DOHH2 (cell line): ENCODE measurements at regions not wholly inside any gene's neighbourhood (a gene's known extent, or its start where the extent isn't known, plus 50 kb on each side); places are given as distances from the start of the nearest gene placed in this dataset.

Experiments
- H3F3A ChIP-seq: fragments of 200-600 bp; sonication (generic), shearing (Covaris generic); 2 replicates; pipeline ENCODE4 v1.6.0; 2016; ENCODE audit warnings: antibody characterized with exemption, mild to moderate bottlenecking; ENCODE audit not compliant: control insufficient read depth, insufficient read depth
- H3K27ac ChIP-seq: fragments of 200-600 bp; sonication (generic); 2 replicates; pipeline ENCODE4 v1.5.1; 2014; ENCODE audit warnings: low read depth, mild to moderate bottlenecking, low read length, moderate library complexity
- H3K27me3 ChIP-seq: fragments of 200-600 bp; sonication (generic); 2 replicates; pipeline ENCODE4 v1.6.1; 2014; ENCODE audit warnings: mild to moderate bottlenecking, low read length, mixed read lengths; ENCODE audit not compliant: control insufficient read depth
- H3K36me3 ChIP-seq: fragments of 200-600 bp; sonication (generic); 2 replicates; pipeline ENCODE4 v1.6.1; 2014; ENCODE audit warnings: mild to moderate bottlenecking, low read length, moderate library complexity, mixed read lengths; ENCODE audit not compliant: control insufficient read depth
- H3K4me1 ChIP-seq: fragments of 200-600 bp; sonication (generic); 2 replicates; pipeline ENCODE4 v1.6.1; 2014; ENCODE audit warnings: mild to moderate bottlenecking, low read length, mixed read lengths; ENCODE audit not compliant: control insufficient read depth
- H3K4me2 ChIP-seq: fragments of 200-600 bp; sonication (generic); 2 replicates; pipeline ENCODE4 v1.6.0; 2014; ENCODE audit warnings: mild to moderate bottlenecking, low read length, moderate library complexity
- H3K4me3 ChIP-seq: fragments of 200-600 bp; sonication (generic); 2 replicates; pipeline ENCODE4 v1.5.1; 2014; ENCODE audit warnings: mild to moderate bottlenecking, low read length, mixed read lengths
- H3K79me2 ChIP-seq: fragments of 200-600 bp; sonication (generic); 2 replicates; pipeline ENCODE4 v1.6.1; 2014; ENCODE audit warnings: mild to moderate bottlenecking, low read length, mixed read lengths; ENCODE audit not compliant: control insufficient read depth
- H3K9me2 ChIP-seq: fragments of 200-600 bp; sonication (generic); replicated peaks from 2 replicates; pipeline ENCODE4 v1.6.1; 2014; ENCODE audit warnings: mild to moderate bottlenecking, low read length, mixed read lengths; ENCODE audit not compliant: control insufficient read depth
- H3K9me3 ChIP-seq: fragments of 200-600 bp; sonication (generic); 2 replicates; pipeline ENCODE4 v1.6.1; 2014; ENCODE audit warnings: antibody characterized with exemption, low read length, mixed read lengths; ENCODE audit not compliant: control insufficient read depth, insufficient read depth
- H4K20me1 ChIP-seq: fragments of 200-600 bp; sonication (generic); 2 replicates; pipeline ENCODE4 v1.6.0; 2014; ENCODE audit warnings: low read depth, mild to moderate bottlenecking, antibody characterized with exemption, low read length, moderate library complexity; ENCODE audit not compliant: control insufficient read depth, insufficient read depth
- EZH2phosphoT487 ChIP-seq: fragments of 200-600 bp; sonication (generic); IDR thresholded peaks from 2 replicates; pipeline ENCODE4 v1.6.1; 2017; ENCODE audit warnings: borderline replicate concordance, mild to moderate bottlenecking, antibody characterized with exemption, low read length, moderate library complexity, mixed read lengths
- TF ChIP-seq, protein P1 (sequence below): fragments of 200-600 bp; sonication (generic); IDR thresholded peaks from one replicate; pipeline ENCODE4 v1.5.1; 2014; ENCODE audit warnings: antibody characterized with exemption, mild to moderate bottlenecking, low read depth, low read length; ENCODE audit not compliant: poor library complexity, severe bottlenecking

DNA sequence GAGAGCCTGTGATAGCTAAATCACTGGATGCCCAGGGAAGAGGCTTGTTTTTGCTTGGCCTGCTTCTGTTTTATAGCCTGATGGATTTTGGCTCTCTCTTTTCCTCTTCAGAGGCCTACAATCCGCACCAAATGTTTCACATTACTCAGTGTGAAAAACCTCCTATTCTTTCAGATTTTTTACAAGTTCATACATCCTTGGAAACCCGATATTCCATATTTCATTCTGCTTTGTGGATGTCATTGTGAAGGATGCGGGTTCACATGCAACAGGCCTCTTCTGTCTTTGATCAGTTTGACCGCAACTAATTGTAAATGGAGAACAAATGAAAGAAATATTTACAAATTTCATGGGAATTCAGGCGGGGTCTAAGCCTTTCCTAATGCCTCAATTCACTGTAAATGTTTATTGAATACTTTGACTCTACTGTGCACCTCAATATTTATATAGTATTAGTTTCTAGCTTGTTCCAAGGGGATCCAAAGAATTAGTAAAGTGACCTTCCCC lies 269.9 kb downstream of the DMRT2 start:
- Histone ChIP-seq H3K27ac (no peak overlapping the region), H4K20me1 (no peaks in the 10 kb centered on the region), H3K36me3 (no peaks in the 10 kb centered on the region), H3F3A (no peaks in the 10 kb centered on the region), H3K4me1 (no peaks in the 10 kb centered on the region), H3K9me2 (no peaks in the 10 kb centered on the region), H3K27me3 (no peaks in the 10 kb centered on the region), H3K4me2 (no peak overlapping the region), H3K4me3 (no peak overlapping the region), H3K9me3 (no peaks in the 10 kb centered on the region), H3K79me2 (no peaks in the 10 kb centered on the region)
- TF ChIP-seq, protein P1, sequence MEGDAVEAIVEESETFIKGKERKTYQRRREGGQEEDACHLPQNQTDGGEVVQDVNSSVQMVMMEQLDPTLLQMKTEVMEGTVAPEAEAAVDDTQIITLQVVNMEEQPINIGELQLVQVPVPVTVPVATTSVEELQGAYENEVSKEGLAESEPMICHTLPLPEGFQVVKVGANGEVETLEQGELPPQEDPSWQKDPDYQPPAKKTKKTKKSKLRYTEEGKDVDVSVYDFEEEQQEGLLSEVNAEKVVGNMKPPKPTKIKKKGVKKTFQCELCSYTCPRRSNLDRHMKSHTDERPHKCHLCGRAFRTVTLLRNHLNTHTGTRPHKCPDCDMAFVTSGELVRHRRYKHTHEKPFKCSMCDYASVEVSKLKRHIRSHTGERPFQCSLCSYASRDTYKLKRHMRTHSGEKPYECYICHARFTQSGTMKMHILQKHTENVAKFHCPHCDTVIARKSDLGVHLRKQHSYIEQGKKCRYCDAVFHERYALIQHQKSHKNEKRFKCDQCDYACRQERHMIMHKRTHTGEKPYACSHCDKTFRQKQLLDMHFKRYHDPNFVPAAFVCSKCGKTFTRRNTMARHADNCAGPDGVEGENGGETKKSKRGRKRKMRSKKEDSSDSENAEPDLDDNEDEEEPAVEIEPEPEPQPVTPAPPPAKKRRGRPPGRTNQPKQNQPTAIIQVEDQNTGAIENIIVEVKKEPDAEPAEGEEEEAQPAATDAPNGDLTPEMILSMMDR: no peak
- no peak for TF ChIP-seq EZH2phosphoT487

DNA sequence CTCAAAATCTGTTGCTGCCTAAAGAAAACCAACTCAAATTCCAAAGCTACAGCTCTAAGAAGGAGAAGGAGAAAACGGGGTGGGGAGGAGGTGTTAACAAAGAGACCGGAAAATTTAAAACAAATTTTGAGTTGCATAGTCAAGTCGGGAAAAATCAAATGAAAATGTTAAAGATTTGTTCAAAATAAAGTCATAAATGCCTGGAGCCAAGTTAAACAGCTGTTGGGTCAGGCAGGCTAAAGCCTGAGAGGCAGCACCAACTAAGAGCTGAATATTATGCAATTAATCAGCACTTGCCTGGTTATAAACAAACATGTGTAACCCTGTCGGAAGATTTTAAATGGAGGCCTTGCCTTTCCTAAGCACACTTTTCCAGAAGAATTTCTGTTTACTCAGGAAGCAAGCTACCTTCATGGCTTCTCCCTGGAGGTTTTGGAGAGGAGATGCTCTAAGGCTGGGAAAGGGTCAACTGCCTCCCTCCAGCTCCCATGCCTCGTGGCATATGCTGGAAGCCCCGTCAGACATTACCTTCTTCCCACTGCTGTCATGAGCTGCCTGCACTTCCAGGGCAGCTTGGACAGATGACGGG lies 270.5 kb downstream of the DMRT2 start:
- Histone ChIP-seq H3K36me3 (no peaks in the 10 kb centered on the region), H4K20me1 (no peaks in the 10 kb centered on the region), H3K27me3 (no peaks in the 10 kb centered on the region), H3K9me3 (no peaks in the 10 kb centered on the region), H3K27ac (no peak overlapping the region), H3K4me3 (no peak overlapping the region), H3K4me1 (no peaks in the 10 kb centered on the region), H3K79me2 (no peaks in the 10 kb centered on the region), H3K4me2 (no peak overlapping the region), H3F3A (no peaks in the 10 kb centered on the region), H3K9me2 (no peaks in the 10 kb centered on the region)
- no peak for TF ChIP-seq EZH2phosphoT487
- TF ChIP-seq, protein P1: no peak

DNA sequence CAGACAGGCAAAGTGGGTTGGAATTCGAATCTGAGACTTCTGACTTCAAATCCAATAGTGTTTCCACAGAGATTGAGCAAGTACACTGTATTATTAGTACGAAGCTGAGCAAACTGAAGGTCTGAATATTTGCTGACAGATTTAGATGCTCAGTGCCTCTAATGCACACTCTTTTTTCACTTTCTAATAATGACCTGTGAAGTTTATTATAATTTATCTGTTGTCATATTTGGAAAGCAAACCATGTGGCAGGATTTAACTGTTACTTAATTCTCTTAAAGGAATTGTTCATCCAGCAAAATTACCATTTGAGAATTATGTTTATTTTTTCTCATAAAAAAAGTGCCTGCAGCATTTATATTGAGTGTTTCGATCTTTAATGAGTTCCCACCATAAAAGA lies 277.3 kb downstream of the DMRT2 start:
- no peak overlapping the region for H3K4me3 ChIP-seq
- no peaks in the 10 kb centered on the region for H3K27me3 ChIP-seq
- no peaks in the 10 kb centered on the region for H3K9me2 ChIP-seq
- H3K27ac ChIP-seq: no peak overlapping the region
- H3K9me3 ChIP-seq: no peaks in the 10 kb centered on the region
- no peak overlapping the region for H3K4me2 ChIP-seq
- no peaks in the 10 kb centered on the region for H4K20me1 ChIP-seq
- H3F3A ChIP-seq: no peaks in the 10 kb centered on the region
- no peaks in the 10 kb centered on the region for H3K36me3 ChIP-seq
- H3K4me1 ChIP-seq: no peaks in the 10 kb centered on the region
- TF ChIP-seq, protein P1: no peak
- no peak for TF ChIP-seq EZH2phosphoT487
- H3K79me2 ChIP-seq: no peaks in the 10 kb centered on the region
